ENCODE measurements at regions not wholly inside any gene's neighbourhood (a gene's known extent, or its start where the extent isn't known, plus 50 kb on each side); places are given as distances from the start of the nearest gene placed in this dataset.

DNA sequence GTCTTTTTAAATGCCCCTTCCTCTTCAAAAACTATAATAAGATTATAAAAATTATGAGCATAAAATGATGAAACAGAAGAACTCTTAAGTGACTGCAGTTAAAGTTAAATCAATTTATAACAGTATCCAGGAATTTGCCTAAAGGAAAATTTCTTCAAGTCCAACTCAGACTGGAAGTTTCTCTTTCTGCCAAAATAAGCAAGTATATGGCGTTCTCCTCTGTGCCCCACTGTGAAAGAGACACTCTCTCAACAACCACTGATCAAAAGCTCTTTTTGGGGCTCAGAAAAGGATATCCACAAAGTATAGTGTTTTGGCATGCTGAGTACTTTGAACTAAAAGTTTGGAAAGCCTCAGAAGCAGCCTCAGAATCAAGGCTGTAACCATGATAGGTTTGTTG lies 139.9 kb downstream of the SKIDA1 start:
- Histone ChIP-seq H2BK120ac (replicated peaks; ENCODE audit: low read depth, low read length) (peak overlapping the region; percentile 62), H3K4me3 (ENCODE audit: extremely low read depth in 1 of 4, insufficient read depth in 2 of 4, low read depth in 3 of 4, low read length in 4 of 4) (no peak overlapping the region), H3K9me3 (ENCODE audit: insufficient read depth in 2 of 2, low read depth in 1 of 2, low read length in 1 of 2) (no peaks in the 10 kb centered on the region), H2BK15ac (ENCODE audit: low read length) (no peak overlapping the region), H3K4me2 (ENCODE audit: insufficient read depth in 1 of 2, low read depth in 2 of 2, low read length in 2 of 2) (no peak overlapping the region), H3K27ac (ENCODE audit: low read depth, low read length) (no peak overlapping the region), H4K8ac (ENCODE audit: extremely low read depth, insufficient read depth, low read length) (no peak overlapping the region), H2AFZ (ENCODE audit: low read length) (peak overlapping the region; percentile 58), H2BK20ac (ENCODE audit: low read length) (no peak overlapping the region), H2BK12ac (ENCODE audit: low read depth, low read length) (no peak overlapping the region), H3K18ac (ENCODE audit: extremely low read depth, low read length) (no peak overlapping the region), H3K4ac (replicated peaks; ENCODE audit: insufficient read length, low read depth, low read length) (no peak overlapping the region), H3K23ac (ENCODE audit: insufficient read length) (no peak overlapping the region), H3K27me3 (replicated peaks in 1 of 4; ENCODE audit: control insufficient read depth in 3 of 4, extremely low read depth in 1 of 4, insufficient read depth in 3 of 4, low read length in 3 of 4) (no peaks in the 10 kb centered on the region), H3K14ac (ENCODE audit: insufficient read length) (no peak overlapping the region), H4K20me1 (replicated peaks in 1 of 2; ENCODE audit: control insufficient read depth in 1 of 2, insufficient read depth in 2 of 2, low read length in 2 of 2) (no peaks in the 10 kb centered on the region), H3K56ac (replicated peaks; ENCODE audit: insufficient read length, low read depth, low read length) (no peak overlapping the region), H3K9ac (replicated peaks in 1 of 4; ENCODE audit: extremely low read depth in 1 of 4, low read depth in 3 of 4, low read length in 3 of 4) (no peak overlapping the region), H2BK5ac (ENCODE audit: low read depth, low read length) (no peak overlapping the region), H3K79me2 (ENCODE audit: control insufficient read depth in 1 of 2, insufficient read depth in 2 of 2, low read length in 2 of 2) (no peaks in the 10 kb centered on the region), H3K79me1 (ENCODE audit: low read depth, low read length) (no peaks in the 10 kb centered on the region), H4K5ac (ENCODE audit: insufficient read length, low read depth, low read length) (no peak overlapping the region), H3K36me3 (ENCODE audit: control insufficient read depth in 2 of 4, insufficient read depth in 4 of 4, low read length in 3 of 4) (no peaks in the 10 kb centered on the region), H3K23me2 (ENCODE audit: low read depth, low read length) (no peaks in the 10 kb centered on the region), H4K91ac (replicated peaks; ENCODE audit: insufficient read length, low read length) (no peak overlapping the region), H3K4me1 (replicated peaks in 1 of 4; ENCODE audit: control insufficient read depth in 3 of 4, insufficient read depth in 4 of 4, low read length in 3 of 4) (peaks cover 3 to 14% (median 9%) of the 10 kb centered on the region in 4 experiments; a peak in 5 of 7 replicates), H2AK5ac (ENCODE audit: low read depth, low read length) (no peak overlapping the region)
- DNase-seq (ENCODE audit: low read depth in 1 of 2, low spot score in 2 of 2) = no peak
- TF ChIP-seq POLR2AphosphoS5 (IDR thresholded peaks at IDR 0.05; ENCODE audit: low read depth, low read length) (no peak), SP1 (IDR thresholded peaks at IDR 0.05; ENCODE audit: low read depth, low read length) (no peak), JUND (IDR thresholded peaks at IDR 0.05; ENCODE audit: low read length) (no peak), KDM5A (IDR thresholded peaks at IDR 0.05; ENCODE audit: low read length) (no peak), ASH2L (IDR thresholded peaks at IDR 0.05; ENCODE audit: low read length) (no peak), TBP (IDR thresholded peaks at IDR 0.05; ENCODE audit: low read depth, low read length) (no peak), SAP30 (IDR thresholded peaks at IDR 0.05; ENCODE audit: insufficient read depth, insufficient replicate concordance, low read length) (no peak), CBX5 (IDR thresholded peaks at IDR 0.05; ENCODE audit: low read depth, low read length) (no peak), SIX5 (IDR thresholded peaks at IDR 0.05; ENCODE audit: low read depth, low read length) (no peak), POLR2A (IDR thresholded peaks at IDR 0.05; ENCODE audit: control extremely low read depth in 1 of 2, low read depth in 2 of 2, low read length in 2 of 2) (no peak), CHD2 (IDR thresholded peaks at IDR 0.05; ENCODE audit: low read length) (no peak), MAFK (IDR thresholded peaks at IDR 0.05; ENCODE audit: low read depth, low read length) (no peak)
- TF ChIP-seq, protein P1, sequence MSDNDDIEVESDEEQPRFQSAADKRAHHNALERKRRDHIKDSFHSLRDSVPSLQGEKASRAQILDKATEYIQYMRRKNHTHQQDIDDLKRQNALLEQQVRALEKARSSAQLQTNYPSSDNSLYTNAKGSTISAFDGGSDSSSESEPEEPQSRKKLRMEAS (IDR thresholded peaks at IDR 0.05) = no peak
- TF ChIP-seq, protein P2, sequence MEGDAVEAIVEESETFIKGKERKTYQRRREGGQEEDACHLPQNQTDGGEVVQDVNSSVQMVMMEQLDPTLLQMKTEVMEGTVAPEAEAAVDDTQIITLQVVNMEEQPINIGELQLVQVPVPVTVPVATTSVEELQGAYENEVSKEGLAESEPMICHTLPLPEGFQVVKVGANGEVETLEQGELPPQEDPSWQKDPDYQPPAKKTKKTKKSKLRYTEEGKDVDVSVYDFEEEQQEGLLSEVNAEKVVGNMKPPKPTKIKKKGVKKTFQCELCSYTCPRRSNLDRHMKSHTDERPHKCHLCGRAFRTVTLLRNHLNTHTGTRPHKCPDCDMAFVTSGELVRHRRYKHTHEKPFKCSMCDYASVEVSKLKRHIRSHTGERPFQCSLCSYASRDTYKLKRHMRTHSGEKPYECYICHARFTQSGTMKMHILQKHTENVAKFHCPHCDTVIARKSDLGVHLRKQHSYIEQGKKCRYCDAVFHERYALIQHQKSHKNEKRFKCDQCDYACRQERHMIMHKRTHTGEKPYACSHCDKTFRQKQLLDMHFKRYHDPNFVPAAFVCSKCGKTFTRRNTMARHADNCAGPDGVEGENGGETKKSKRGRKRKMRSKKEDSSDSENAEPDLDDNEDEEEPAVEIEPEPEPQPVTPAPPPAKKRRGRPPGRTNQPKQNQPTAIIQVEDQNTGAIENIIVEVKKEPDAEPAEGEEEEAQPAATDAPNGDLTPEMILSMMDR (IDR thresholded peaks at IDR 0.05; ENCODE audit: control extremely low read depth in 1 of 3, insufficient read depth in 1 of 3, low read depth in 1 of 3, low read length in 3 of 3) = no peak
- ChIA-PET POLR2A (ENCODE audit: partially characterized antibody) (no interaction called here), CTCF (ENCODE audit: partially characterized antibody) (interaction anchor here (0.8 to 1.5 kb wide), 5 partner anchors 16 to 67 kb away, joined by 3 to 5 read pairs (median 3); no protein-coding TSS in a partner anchor)
- WGBS, 2 experiments (ENCODE audit: extremely low coverage in 1 of 2, insufficient coverage in 1 of 2, insufficient read length in 1 of 2, insufficient replicate concordance in 2 of 2, low coverage in 1 of 2, low lambda C conversion rate in 2 of 2, missing lambda C conversion rate in 1 of 2) = 87% methylated on average over 1 of the region's 1 CpG; no CpG with 5 or more reads in 1 of the 2 experiments
- no peak for FAIRE-seq
